Calu3 (cell line): ENCODE measurements at regions not wholly inside any gene's neighbourhood (a gene's known extent, or its start where the extent isn't known, plus 50 kb on each side); places are given as distances from the start of the nearest gene placed in this dataset.
"Not testable (repeated sequence)": the region's sequence is repeated elsewhere in the genome, so short reads cannot be mapped to it uniquely, and the experiment has no call there.

Source experiments
- BruUV-seq: library from RNA; stranded (reverse); fragments of 400-500 nt; replicated peaks from 2 replicates; lab custom pipeline; 2021; lab: Mats Ljungman, UMichigan
- CTCF ChIA-PET: fragments of 300-600 bp; sonication (Branson Sonifier 250); formaldehyde crosslinking; loops from one replicate; lab custom pipeline; 2022; ENCODE audit warnings: antibody characterized with exemption; lab: Charles Lee
- DNase-seq: peaks from one replicate; pipeline ENCODE4 v3.0.0; 2022
- H3K27ac Mint-ChIP-seq: one replicate; pipeline ENCODE4 v1.8.0; 2022; ENCODE audit warnings: mixed read lengths; ENCODE audit not compliant: unreplicated experiment
- H3K27me3 Mint-ChIP-seq: one replicate; pipeline ENCODE4 v1.8.0; 2022; ENCODE audit warnings: mixed read lengths; ENCODE audit not compliant: unreplicated experiment
- H3K36me3 Mint-ChIP-seq: one replicate; pipeline ENCODE4 v1.8.0; 2022; ENCODE audit warnings: mild to moderate bottlenecking, moderate library complexity, mixed read lengths; ENCODE audit not compliant: insufficient read depth, unreplicated experiment
- H3K4me1 Mint-ChIP-seq: one replicate; pipeline ENCODE4 v1.8.0; 2022; ENCODE audit warnings: mild to moderate bottlenecking, low read depth, mixed read lengths; ENCODE audit not compliant: unreplicated experiment
- H3K4me3 Mint-ChIP-seq: one replicate; pipeline ENCODE4 v1.8.0; 2022; ENCODE audit warnings: mild to moderate bottlenecking, low read depth, moderate library complexity, mixed read lengths; ENCODE audit not compliant: unreplicated experiment
- H3K9me3 Mint-ChIP-seq: one replicate; pipeline ENCODE4 v1.8.0; 2022; ENCODE audit warnings: low read depth, mixed read lengths; ENCODE audit not compliant: unreplicated experiment
- intact Hi-C: fragments of 100-400 bp; cut with micrococcal nuclease; formaldehyde crosslinking; loops from one replicate; pipeline ENCODE4 v1.10.0; 2022; ENCODE audit not compliant: unreplicated experiment
- TF ChIP-seq, protein P1 (sequence below): fragments of 200-600 bp; IDR thresholded peaks from one replicate; pipeline ENCODE4 v1.8.0; 2022; ENCODE audit warnings: antibody characterized with exemption; ENCODE audit not compliant: unreplicated experiment

DNA sequence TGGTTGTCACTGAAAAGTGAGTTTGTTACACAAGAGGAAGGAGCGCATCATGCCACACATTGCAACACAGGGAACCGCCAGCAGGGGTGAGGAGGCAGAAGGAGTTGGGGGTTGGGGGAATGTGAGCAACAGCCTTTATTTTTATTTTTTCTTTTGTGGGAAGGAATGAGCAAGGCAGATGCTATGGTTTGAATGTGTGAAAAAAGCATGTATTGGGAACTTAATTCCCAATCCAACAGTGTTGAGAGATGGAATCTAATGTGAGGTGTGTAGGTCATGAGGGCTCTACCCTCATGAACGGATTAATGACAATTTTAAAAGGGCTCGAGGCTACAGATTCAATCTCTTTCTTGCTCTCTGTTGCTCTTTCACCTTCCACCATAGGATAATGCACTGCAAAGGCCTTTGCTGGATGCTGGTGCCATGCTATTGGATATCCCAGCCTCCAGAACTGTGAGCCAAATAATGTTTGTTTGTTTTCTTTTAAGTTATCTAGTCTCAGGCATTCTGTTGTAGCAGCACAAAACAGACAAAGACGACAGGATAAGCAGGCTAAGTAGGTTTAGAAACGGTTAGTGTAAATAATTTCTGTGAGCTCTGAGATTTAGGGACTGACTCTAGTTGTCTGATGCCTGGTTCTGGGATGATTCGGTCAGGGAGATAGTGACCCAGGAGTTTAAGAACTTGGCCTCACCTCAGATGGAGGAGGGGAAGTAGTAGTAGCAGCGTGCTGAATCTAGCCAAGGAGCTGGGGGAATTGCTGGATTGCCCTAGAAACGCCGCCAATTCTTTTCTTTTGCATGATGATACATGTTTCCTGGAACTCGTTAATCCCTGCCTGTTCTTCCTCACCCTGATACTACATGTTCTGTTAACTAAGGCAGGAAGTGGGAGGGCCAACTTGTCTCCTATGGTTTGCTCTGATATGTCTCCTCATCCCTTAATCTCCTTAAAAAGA is 156.6 kb upstream of the CTSO start:
- Mint-ChIP-seq H3K27ac (no peak overlapping the region), H3K4me1 (no peaks in the 10 kb centered on the region), H3K4me3 (no peak overlapping the region), H3K9me3 (no peaks in the 10 kb centered on the region), H3K36me3 (no peaks in the 10 kb centered on the region), H3K27me3 (no peaks in the 10 kb centered on the region)
- intact Hi-C loops: no loop called here
- peak; percentile 3 for DNase-seq
- CTCF ChIA-PET: no interaction called here
- BruUV-seq: no TSS peak
- TF ChIP-seq, protein P1, sequence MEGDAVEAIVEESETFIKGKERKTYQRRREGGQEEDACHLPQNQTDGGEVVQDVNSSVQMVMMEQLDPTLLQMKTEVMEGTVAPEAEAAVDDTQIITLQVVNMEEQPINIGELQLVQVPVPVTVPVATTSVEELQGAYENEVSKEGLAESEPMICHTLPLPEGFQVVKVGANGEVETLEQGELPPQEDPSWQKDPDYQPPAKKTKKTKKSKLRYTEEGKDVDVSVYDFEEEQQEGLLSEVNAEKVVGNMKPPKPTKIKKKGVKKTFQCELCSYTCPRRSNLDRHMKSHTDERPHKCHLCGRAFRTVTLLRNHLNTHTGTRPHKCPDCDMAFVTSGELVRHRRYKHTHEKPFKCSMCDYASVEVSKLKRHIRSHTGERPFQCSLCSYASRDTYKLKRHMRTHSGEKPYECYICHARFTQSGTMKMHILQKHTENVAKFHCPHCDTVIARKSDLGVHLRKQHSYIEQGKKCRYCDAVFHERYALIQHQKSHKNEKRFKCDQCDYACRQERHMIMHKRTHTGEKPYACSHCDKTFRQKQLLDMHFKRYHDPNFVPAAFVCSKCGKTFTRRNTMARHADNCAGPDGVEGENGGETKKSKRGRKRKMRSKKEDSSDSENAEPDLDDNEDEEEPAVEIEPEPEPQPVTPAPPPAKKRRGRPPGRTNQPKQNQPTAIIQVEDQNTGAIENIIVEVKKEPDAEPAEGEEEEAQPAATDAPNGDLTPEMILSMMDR: no peak

- H3K4me1 Mint-ChIP-seq, DNase-seq, intact Hi-C loops, CTCF ChIA-PET, H3K36me3 Mint-ChIP-seq, H3K4me3 Mint-ChIP-seq, H3K9me3 Mint-ChIP-seq, H3K27me3 Mint-ChIP-seq, BruUV-seq, H3K27ac Mint-ChIP-seq: not testable (repeated sequence)
These were observed 155.4 kb upstream of the CTSO start for GRCh38 chr4:156109087-156109486.

DNA sequence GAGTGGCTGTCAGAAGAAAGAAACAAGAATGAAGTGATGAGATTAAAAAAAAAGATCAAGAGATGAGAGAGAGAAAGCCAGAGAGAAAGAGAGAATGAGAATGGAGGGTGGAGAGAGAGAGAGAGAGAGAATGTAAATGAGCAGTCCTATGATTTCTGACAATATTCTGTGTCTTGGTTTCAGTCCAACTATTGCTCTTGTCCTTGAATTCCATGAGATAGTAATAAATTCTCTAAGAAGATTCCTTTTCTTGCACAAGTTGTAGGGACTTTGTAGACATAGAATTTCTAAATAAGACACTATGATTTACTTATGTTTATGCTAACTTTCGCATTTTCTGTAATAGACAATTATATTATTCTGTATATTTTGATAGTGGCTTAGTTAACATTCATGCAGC is 149.6 kb upstream of the CTSO start:
- H3K9me3 Mint-ChIP-seq: no peaks in the 10 kb centered on the region
- no peaks in the 10 kb centered on the region for H3K36me3 Mint-ChIP-seq
- no TSS peak for BruUV-seq
- CTCF ChIA-PET: no interaction called here
- no peak overlapping the region for H3K4me3 Mint-ChIP-seq
- H3K4me1 Mint-ChIP-seq: no peaks in the 10 kb centered on the region
- no peak for DNase-seq
- no peaks in the 10 kb centered on the region for H3K27me3 Mint-ChIP-seq
- intact Hi-C loops: no loop called here
- TF ChIP-seq, protein P1: no peak
- H3K27ac Mint-ChIP-seq: no peak overlapping the region

DNA sequence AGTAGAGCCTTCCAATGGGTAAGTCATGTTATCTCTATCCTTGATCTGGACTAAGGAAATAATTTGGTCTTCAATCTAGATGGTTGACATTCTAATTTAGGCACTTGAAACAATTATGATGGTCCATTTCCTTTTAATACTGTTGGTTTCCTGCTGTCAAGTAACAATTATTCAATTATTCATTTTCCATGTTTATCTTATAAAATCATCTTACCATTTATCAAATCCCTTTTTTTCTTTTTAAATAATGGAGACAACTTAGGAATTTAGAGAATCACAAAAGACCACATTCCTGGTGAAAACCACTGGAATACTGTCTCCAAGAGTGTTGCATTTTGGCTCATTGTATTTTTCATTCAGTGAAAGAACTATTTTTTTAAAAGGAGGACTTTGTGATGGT is 148.7 kb upstream of the CTSO start:
- intact Hi-C loops: no loop called here
- Mint-ChIP-seq H3K4me3 (no peak overlapping the region), H3K4me1 (no peaks in the 10 kb centered on the region), H3K27ac (no peak overlapping the region), H3K27me3 (no peaks in the 10 kb centered on the region), H3K36me3 (no peaks in the 10 kb centered on the region), H3K9me3 (no peaks in the 10 kb centered on the region)
- CTCF ChIA-PET: no interaction called here
- no peak for DNase-seq
- TF ChIP-seq, protein P1: no peak
- BruUV-seq: no TSS peak

DNA sequence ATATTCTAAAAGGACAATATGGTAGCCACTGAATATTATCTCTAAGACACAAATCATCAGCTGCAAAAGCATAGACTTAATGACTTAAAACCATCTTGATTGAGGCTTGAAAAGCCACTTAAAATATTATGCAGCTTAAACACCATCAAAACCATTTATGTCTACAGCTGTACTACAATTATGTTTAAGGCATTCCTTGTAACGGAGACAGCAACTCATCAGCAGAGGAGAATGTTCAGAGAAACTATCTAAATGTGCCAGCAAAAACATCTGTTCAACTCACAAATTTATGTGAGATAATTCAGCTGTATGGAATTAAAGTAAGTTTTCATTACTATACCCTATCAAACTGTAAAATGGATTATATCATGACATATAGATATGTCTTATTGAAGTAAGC is 147.9 kb upstream of the CTSO start:
- no peak for DNase-seq
- Mint-ChIP-seq H3K4me1 (no peaks in the 10 kb centered on the region), H3K36me3 (no peaks in the 10 kb centered on the region), H3K27me3 (no peaks in the 10 kb centered on the region), H3K4me3 (no peak overlapping the region), H3K9me3 (no peaks in the 10 kb centered on the region), H3K27ac (no peak overlapping the region)
- TF ChIP-seq, protein P1: no peak
- no TSS peak for BruUV-seq
- intact Hi-C loops: no loop called here
- CTCF ChIA-PET: interaction anchor here (0.6 kb wide), 1 partner anchor 1819 kb away, joined by 3 read pairs; no protein-coding TSS in a partner anchor
